HepG2 (cell line): ENCODE measurements at regions not wholly inside any gene's neighbourhood (a gene's known extent, or its start where the extent isn't known, plus 50 kb on each side); places are given as distances from the start of the nearest gene placed in this dataset.
"Not testable (repeated sequence)": the region's sequence is repeated elsewhere in the genome, so short reads cannot be mapped to it uniquely, and the experiment has no call there.

ENCODE experiments used
- ATAC-seq: fragments of 200-7000 bp; cut with Tn5 transposase; 3 replicates; pipeline ENCODE4 v1.9.1; 2020; ENCODE audit warnings: mild to moderate bottlenecking, moderate library complexity
- BruUV-seq: library from RNA; stranded (reverse); fragments of 400-500 nt; replicated peaks from 2 replicates; lab custom pipeline; 2021; lab: Mats Ljungman, UMichigan
- CTCF ChIA-PET: fragments of 300-600 bp; formaldehyde crosslinking; extraction: SDS; loops from one replicate; lab custom pipeline; 2021; ENCODE audit warnings: low total read pairs, inconsistent platforms, low intra/inter-chr PET ratio; lab: Yijun Ruan, JAX
- POLR2A ChIA-PET: fragments of 350-600 bp; sonication (Branson Sonifier 250); formaldehyde crosslinking; loops from one replicate; lab custom pipeline; 2020; ENCODE audit warnings: antibody characterized with exemption, inconsistent platforms; lab: Yijun Ruan, JAX
- DNase-seq: peaks from one replicate; pipeline ENCODE4 v3.0.0-alpha.2; 2015; ENCODE audit warnings: low spot score
- FAIRE-seq: peaks from 3 replicates; lab custom pipeline; 2011; peaks lifted over from hg19 to GRCh38; lab: Jason Lieb, UNC
- H2AFZ ChIP-seq: one replicate; pipeline ENCODE4 v1.6.1; 2011; ENCODE audit warnings: low read length, inconsistent platforms
- H3K27ac ChIP-seq: fragments of 300-600 bp; 3 replicates; pipeline ENCODE4 v1.8.0; 2011; ENCODE audit warnings: mixed run types, mild to moderate bottlenecking, mixed read lengths, low read length, inconsistent platforms; ENCODE audit not compliant: insufficient read depth; ENCODE audit errors: extremely low read length
- H3K27me3 ChIP-seq, 2 experiments: fragments of 200-600 bp in 1 of 2; 2 replicates in 1 of 2; 3 replicates in 1 of 2; pipeline versions ENCODE4 v1.6.0 to v1.8.0; 2011; ENCODE audit warnings: low read length in 2 of 2, mild to moderate bottlenecking in 2 of 2, moderate library complexity in 2 of 2, inconsistent platforms in 1 of 2; ENCODE audit not compliant: insufficient read depth in 2 of 2, control insufficient read depth in 1 of 2
- H3K36me3 ChIP-seq, 2 experiments: fragments of 200-600 bp in 1 of 2; replicated peaks in 1 of 2; 2 replicates in 1 of 2; 3 replicates in 1 of 2; pipeline versions ENCODE4 v1.5.1 to v1.8.0; 2011; ENCODE audit warnings: low read length in 2 of 2, inconsistent platforms in 1 of 2; ENCODE audit not compliant: insufficient read depth in 2 of 2, control insufficient read depth in 1 of 2
- H3K4me1 ChIP-seq: 2 replicates; pipeline ENCODE4 v1.5.1; 2012; ENCODE audit warnings: low read length, inconsistent platforms; ENCODE audit not compliant: insufficient read depth
- H3K4me2 ChIP-seq: 2 replicates; pipeline ENCODE4 v1.6.0; 2011; ENCODE audit warnings: low read depth, low read length, inconsistent platforms
- H3K4me3 ChIP-seq, 3 experiments: fragments of 200-600 bp in 1 of 3; sonication (generic), shearing (Covaris generic) in 1 of 3; replicated peaks in 1 of 3; 2 replicates each; pipeline ENCODE4 v1.5.1; 2011 to 2016; ENCODE audit warnings: low read length in 3 of 3, inconsistent platforms in 2 of 3, low read depth in 2 of 3, mild to moderate bottlenecking in 2 of 3, control low read depth in 1 of 3, mixed read lengths in 1 of 3; ENCODE audit not compliant: insufficient read depth in 1 of 3
- H3K79me2 ChIP-seq: one replicate; pipeline ENCODE4 v1.6.1; 2011; ENCODE audit warnings: low read length, inconsistent platforms; ENCODE audit not compliant: insufficient read depth
- H3K9ac ChIP-seq: 2 replicates; pipeline ENCODE4 v1.6.0; 2011; ENCODE audit warnings: mild to moderate bottlenecking, low read depth, low read length, inconsistent platforms; ENCODE audit not compliant: insufficient read depth
- H3K9me3 ChIP-seq: 2 replicates; pipeline ENCODE4 v1.5.1; 2012; ENCODE audit warnings: mild to moderate bottlenecking, low read length
- H4K20me1 ChIP-seq: 2 replicates; pipeline ENCODE4 v1.6.0; 2011; ENCODE audit warnings: inconsistent platforms, mild to moderate bottlenecking, low read length, moderate library complexity; ENCODE audit not compliant: insufficient read depth
- WGBS: methylation state at CpG from one replicate; pipeline ENCODE4 v1.1.6; 2017; ENCODE audit warnings: low lambda C conversion rate; 5-methylcytosine and 5-hydroxymethylcytosine counted together
- in situ Hi-C: cut with HindIII; loops from 2 replicates; pipeline ENCODE4 v1.10.0; 2017; ENCODE audit warnings: low pct_unique_long_range_greater_than_20kb; ENCODE audit not compliant: extremely low pct_ligation_motif_present
- intact Hi-C: fragments of 100-400 bp; cut with micrococcal nuclease; formaldehyde crosslinking; loops from one replicate; pipeline ENCODE4 v1.10.0; 2022; ENCODE audit not compliant: unreplicated experiment

DNA sequence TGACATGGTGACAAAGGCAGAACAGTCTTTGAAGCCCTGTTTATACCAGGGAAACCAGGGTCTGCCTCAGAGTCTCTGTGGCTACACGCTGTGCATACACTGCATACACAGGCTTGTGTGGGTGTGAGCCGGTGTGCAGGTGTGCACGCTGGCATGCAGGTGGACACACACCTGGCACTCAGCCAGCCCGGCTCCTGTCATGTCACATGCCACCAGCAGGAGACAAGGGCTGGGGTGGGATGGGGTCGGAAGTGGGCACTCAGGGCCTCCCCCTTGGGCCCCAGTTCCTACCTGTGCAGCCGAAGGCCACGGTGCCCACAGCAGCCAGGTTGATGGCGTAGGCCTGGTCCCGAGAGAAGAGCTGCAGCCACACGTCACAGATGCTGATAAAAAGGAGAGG lies 192.2 kb downstream of the ZNF479 start:
- BruUV-seq, H3K9me3 ChIP-seq, H4K20me1 ChIP-seq, H3K36me3 ChIP-seq, H3K27me3 ChIP-seq, POLR2A ChIA-PET, H3K4me3 ChIP-seq, H3K4me1 ChIP-seq, intact Hi-C loops, H3K27ac ChIP-seq, CTCF ChIA-PET, FAIRE-seq, in situ Hi-C loops, H3K9ac ChIP-seq, ATAC-seq, H3K79me2 ChIP-seq, DNase-seq, H3K4me2 ChIP-seq, H2AFZ ChIP-seq: not testable (repeated sequence)
- WGBS: 100% methylated on average over 1 of the region's 10 CpGs

GRCh38 chr7:56923892-56924291 lies 208.3 kb downstream of the ZNF479 start:
- CTCF ChIA-PET, H3K4me1 ChIP-seq, H3K36me3 ChIP-seq, H3K4me2 ChIP-seq, H3K27me3 ChIP-seq, intact Hi-C loops, H3K4me3 ChIP-seq, FAIRE-seq, DNase-seq, H3K79me2 ChIP-seq, POLR2A ChIA-PET, ATAC-seq, BruUV-seq, H2AFZ ChIP-seq, H3K9ac ChIP-seq, in situ Hi-C loops, H3K9me3 ChIP-seq, H4K20me1 ChIP-seq, H3K27ac ChIP-seq: not testable (repeated sequence)
- no CpG with 5 or more reads among the region's 6 CpGs for WGBS

GRCh38 chr7:56910973-56911372 lies 221.3 kb downstream of the ZNF479 start:
- intact Hi-C loops, POLR2A ChIA-PET, FAIRE-seq, H3K79me2 ChIP-seq, H3K4me3 ChIP-seq, H3K9me3 ChIP-seq, H4K20me1 ChIP-seq, BruUV-seq, H3K4me2 ChIP-seq, H3K27me3 ChIP-seq, DNase-seq, H3K9ac ChIP-seq, H2AFZ ChIP-seq, CTCF ChIA-PET, H3K4me1 ChIP-seq, H3K27ac ChIP-seq, ATAC-seq, in situ Hi-C loops, H3K36me3 ChIP-seq: not testable (repeated sequence)
- no CpG with 5 or more reads among the region's 8 CpGs for WGBS

DNA sequence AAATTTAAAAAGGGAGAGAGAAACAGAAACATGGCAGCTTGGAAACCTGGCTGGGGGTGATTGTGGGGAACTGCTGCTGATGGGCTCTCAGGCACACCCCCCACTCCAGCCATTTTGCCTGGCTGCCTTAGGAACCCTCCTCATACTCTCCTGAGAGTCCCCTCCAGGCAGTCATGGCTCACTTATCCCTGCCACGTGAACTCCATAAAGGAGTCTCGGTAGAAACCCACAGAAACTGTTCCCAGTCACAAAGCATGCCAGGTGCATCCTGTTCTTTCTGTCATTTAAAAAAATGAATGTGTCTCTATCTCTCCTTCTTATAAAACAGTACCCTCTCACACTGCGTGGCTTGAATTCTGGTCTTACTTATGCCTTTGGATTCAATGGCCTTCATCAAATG lies 242.8 kb downstream of the ZNF479 start:
- H4K20me1 ChIP-seq, H3K4me1 ChIP-seq, POLR2A ChIA-PET, H3K27me3 ChIP-seq, H3K36me3 ChIP-seq, H2AFZ ChIP-seq, BruUV-seq, in situ Hi-C loops, H3K4me2 ChIP-seq, intact Hi-C loops, FAIRE-seq, H3K9me3 ChIP-seq, H3K9ac ChIP-seq, CTCF ChIA-PET, H3K79me2 ChIP-seq, H3K4me3 ChIP-seq, DNase-seq, H3K27ac ChIP-seq, ATAC-seq: not testable (repeated sequence)
- WGBS: 0% methylated on average over 3 of the region's 3 CpGs
